HEK293 (cell line): ENCODE measurements at regions not wholly inside any gene's neighbourhood (a gene's known extent, or its start where the extent isn't known, plus 50 kb on each side); places are given as distances from the start of the nearest gene placed in this dataset.

ENCODE experiments used
- HOXC10 ChIP-seq: sonication (generic); formaldehyde crosslinking; IDR thresholded peaks from 2 replicates; pipeline ENCODE4 v1.8.1; 2023; ENCODE audit warnings: mild to moderate bottlenecking, missing genetic modification reagents
- PRDM1 ChIP-seq: fragments of 450-650 bp; formaldehyde crosslinking; IDR thresholded peaks from 2 replicates; pipeline ENCODE4; 2016; ENCODE audit warnings: missing biosample characterization, missing genetic modification characterization
- REPIN1 ChIP-seq: fragments of 450-650 bp; formaldehyde crosslinking; IDR thresholded peaks from 2 replicates; pipeline ENCODE4 v1.5.1; 2017; ENCODE audit warnings: missing biosample characterization, missing genetic modification characterization, low read depth
- ZBTB1 ChIP-seq: fragments of 450-650 bp; formaldehyde crosslinking; IDR thresholded peaks from 2 replicates; pipeline ENCODE4 v1.5.1; 2016; ENCODE audit warnings: missing biosample characterization, missing genetic modification characterization
- ZNF155 ChIP-seq: fragments of 450-650 bp; formaldehyde crosslinking; IDR thresholded peaks from 2 replicates; pipeline ENCODE4 v1.5.1; 2016; ENCODE audit warnings: missing biosample characterization, missing genetic modification characterization
- ZNF391 ChIP-seq: fragments of 450-650 bp; formaldehyde crosslinking; IDR thresholded peaks from 2 replicates; pipeline ENCODE4 v1.5.1; 2016; ENCODE audit warnings: low read depth, missing biosample characterization, missing genetic modification characterization, borderline replicate concordance
- ZNF521 ChIP-seq: fragments of 450-650 bp; formaldehyde crosslinking; IDR thresholded peaks from 2 replicates; pipeline ENCODE4 v1.5.1; 2017; ENCODE audit warnings: missing biosample characterization, mild to moderate bottlenecking, missing genetic modification characterization
- ZNF664 ChIP-seq: fragments of 450-650 bp; formaldehyde crosslinking; IDR thresholded peaks from 2 replicates; pipeline ENCODE4 v1.5.1; 2016; ENCODE audit warnings: missing biosample characterization, missing genetic modification characterization
- TF ChIP-seq, protein P1 (sequence below): fragments of 450-650 bp; formaldehyde crosslinking; IDR thresholded peaks from 2 replicates; pipeline ENCODE4 v1.5.0; 2017; ENCODE audit warnings: missing biosample characterization, missing genetic modification characterization, borderline replicate concordance
- TF ChIP-seq, protein P2 (sequence below): fragments of 450-650 bp; formaldehyde crosslinking; IDR thresholded peaks from 2 replicates; pipeline ENCODE4 v1.5.1; 2016; ENCODE audit warnings: missing biosample characterization, missing genetic modification characterization
- TF ChIP-seq, protein P3 (sequence below): fragments of 450-650 bp; formaldehyde crosslinking; IDR thresholded peaks from 2 replicates; pipeline ENCODE4 v1.5.1; 2016; ENCODE audit warnings: missing biosample characterization, missing genetic modification characterization
- TF ChIP-seq, protein P4 (sequence below): fragments of 450-650 bp; formaldehyde crosslinking; IDR thresholded peaks from 2 replicates; pipeline ENCODE4 v1.5.1; 2016; ENCODE audit warnings: missing biosample characterization, missing genetic modification characterization
- TF ChIP-seq, protein P5 (sequence below): fragments of 450-650 bp; formaldehyde crosslinking; IDR thresholded peaks from 2 replicates; pipeline ENCODE4 v1.5.1; 2016; ENCODE audit warnings: missing biosample characterization, missing genetic modification characterization, low read depth
- TF ChIP-seq, protein P6 (sequence below): sonication (generic); formaldehyde crosslinking; IDR thresholded peaks from 2 replicates; pipeline ENCODE4 v1.8.1; 2022; ENCODE audit warnings: mild to moderate bottlenecking, moderate library complexity, missing genetic modification reagents

DNA sequence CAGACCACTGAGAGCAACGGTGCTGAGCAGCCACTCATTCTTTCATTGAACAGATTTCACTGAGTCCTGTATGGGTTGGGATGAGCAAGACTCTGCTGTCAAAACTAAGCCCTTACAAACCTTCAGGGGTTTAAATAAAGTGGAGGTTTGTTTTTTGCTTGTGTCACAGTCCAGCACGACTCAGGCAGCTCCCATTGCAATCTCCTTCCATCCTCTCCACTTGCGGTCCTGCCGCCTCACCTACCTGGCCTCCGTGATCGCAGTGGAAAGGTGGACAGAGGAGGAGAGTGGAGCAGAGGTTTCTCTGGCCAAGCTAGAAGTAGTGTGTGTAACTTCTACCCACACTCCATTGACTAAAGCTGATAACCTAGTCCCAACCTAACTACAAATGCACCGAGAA lies 332.2 kb downstream of the ZNF516 start:
- TF ChIP-seq, protein P1, sequence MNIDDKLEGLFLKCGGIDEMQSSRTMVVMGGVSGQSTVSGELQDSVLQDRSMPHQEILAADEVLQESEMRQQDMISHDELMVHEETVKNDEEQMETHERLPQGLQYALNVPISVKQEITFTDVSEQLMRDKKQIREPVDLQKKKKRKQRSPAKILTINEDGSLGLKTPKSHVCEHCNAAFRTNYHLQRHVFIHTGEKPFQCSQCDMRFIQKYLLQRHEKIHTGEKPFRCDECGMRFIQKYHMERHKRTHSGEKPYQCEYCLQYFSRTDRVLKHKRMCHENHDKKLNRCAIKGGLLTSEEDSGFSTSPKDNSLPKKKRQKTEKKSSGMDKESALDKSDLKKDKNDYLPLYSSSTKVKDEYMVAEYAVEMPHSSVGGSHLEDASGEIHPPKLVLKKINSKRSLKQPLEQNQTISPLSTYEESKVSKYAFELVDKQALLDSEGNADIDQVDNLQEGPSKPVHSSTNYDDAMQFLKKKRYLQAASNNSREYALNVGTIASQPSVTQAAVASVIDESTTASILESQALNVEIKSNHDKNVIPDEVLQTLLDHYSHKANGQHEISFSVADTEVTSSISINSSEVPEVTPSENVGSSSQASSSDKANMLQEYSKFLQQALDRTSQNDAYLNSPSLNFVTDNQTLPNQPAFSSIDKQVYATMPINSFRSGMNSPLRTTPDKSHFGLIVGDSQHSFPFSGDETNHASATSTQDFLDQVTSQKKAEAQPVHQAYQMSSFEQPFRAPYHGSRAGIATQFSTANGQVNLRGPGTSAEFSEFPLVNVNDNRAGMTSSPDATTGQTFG (tag by site-specific recombination): no peak
- TF ChIP-seq, protein P2, sequence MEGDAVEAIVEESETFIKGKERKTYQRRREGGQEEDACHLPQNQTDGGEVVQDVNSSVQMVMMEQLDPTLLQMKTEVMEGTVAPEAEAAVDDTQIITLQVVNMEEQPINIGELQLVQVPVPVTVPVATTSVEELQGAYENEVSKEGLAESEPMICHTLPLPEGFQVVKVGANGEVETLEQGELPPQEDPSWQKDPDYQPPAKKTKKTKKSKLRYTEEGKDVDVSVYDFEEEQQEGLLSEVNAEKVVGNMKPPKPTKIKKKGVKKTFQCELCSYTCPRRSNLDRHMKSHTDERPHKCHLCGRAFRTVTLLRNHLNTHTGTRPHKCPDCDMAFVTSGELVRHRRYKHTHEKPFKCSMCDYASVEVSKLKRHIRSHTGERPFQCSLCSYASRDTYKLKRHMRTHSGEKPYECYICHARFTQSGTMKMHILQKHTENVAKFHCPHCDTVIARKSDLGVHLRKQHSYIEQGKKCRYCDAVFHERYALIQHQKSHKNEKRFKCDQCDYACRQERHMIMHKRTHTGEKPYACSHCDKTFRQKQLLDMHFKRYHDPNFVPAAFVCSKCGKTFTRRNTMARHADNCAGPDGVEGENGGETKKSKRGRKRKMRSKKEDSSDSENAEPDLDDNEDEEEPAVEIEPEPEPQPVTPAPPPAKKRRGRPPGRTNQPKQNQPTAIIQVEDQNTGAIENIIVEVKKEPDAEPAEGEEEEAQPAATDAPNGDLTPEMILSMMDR (tag by site-specific recombination): no peak
- no peak for TF ChIP-seq HOXC10 (CRISPR knock-in tag)
- TF ChIP-seq, protein P3, sequence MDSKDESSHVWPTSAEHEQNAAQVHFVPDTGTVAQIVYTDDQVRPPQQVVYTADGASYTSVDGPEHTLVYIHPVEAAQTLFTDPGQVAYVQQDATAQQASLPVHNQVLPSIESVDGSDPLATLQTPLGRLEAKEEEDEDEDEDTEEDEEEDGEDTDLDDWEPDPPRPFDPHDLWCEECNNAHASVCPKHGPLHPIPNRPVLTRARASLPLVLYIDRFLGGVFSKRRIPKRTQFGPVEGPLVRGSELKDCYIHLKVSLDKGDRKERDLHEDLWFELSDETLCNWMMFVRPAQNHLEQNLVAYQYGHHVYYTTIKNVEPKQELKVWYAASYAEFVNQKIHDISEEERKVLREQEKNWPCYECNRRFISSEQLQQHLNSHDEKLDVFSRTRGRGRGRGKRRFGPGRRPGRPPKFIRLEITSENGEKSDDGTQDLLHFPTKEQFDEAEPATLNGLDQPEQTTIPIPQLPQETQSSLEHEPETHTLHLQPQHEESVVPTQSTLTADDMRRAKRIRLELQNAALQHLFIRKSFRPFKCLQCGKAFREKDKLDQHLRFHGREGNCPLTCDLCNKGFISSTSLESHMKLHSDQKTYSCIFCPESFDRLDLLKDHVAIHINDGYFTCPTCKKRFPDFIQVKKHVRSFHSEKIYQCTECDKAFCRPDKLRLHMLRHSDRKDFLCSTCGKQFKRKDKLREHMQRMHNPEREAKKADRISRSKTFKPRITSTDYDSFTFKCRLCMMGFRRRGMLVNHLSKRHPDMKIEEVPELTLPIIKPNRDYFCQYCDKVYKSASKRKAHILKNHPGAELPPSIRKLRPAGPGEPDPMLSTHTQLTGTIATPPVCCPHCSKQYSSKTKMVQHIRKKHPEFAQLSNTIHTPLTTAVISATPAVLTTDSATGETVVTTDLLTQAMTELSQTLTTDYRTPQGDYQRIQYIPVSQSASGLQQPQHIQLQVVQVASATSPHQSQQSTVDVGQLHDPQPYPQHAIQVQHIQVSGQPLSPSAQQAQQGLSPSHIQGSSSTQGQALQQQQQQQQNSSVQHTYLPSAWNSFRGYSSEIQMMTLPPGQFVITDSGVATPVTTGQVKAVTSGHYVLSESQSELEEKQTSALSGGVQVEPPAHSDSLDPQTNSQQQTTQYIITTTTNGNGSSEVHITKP: no peak
- TF ChIP-seq ZNF155: no peak
- TF ChIP-seq PRDM1 (tag by site-specific recombination): no peak
- TF ChIP-seq, protein P4, sequence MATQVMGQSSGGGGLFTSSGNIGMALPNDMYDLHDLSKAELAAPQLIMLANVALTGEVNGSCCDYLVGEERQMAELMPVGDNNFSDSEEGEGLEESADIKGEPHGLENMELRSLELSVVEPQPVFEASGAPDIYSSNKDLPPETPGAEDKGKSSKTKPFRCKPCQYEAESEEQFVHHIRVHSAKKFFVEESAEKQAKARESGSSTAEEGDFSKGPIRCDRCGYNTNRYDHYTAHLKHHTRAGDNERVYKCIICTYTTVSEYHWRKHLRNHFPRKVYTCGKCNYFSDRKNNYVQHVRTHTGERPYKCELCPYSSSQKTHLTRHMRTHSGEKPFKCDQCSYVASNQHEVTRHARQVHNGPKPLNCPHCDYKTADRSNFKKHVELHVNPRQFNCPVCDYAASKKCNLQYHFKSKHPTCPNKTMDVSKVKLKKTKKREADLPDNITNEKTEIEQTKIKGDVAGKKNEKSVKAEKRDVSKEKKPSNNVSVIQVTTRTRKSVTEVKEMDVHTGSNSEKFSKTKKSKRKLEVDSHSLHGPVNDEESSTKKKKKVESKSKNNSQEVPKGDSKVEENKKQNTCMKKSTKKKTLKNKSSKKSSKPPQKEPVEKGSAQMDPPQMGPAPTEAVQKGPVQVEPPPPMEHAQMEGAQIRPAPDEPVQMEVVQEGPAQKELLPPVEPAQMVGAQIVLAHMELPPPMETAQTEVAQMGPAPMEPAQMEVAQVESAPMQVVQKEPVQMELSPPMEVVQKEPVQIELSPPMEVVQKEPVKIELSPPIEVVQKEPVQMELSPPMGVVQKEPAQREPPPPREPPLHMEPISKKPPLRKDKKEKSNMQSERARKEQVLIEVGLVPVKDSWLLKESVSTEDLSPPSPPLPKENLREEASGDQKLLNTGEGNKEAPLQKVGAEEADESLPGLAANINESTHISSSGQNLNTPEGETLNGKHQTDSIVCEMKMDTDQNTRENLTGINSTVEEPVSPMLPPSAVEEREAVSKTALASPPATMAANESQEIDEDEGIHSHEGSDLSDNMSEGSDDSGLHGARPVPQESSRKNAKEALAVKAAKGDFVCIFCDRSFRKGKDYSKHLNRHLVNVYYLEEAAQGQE (tag by site-specific recombination): no peak
- no peak for TF ChIP-seq ZNF664 (tag by site-specific recombination)
- TF ChIP-seq REPIN1: no peak
- TF ChIP-seq ZNF521 (tag by site-specific recombination): no peak
- TF ChIP-seq, protein P5, sequence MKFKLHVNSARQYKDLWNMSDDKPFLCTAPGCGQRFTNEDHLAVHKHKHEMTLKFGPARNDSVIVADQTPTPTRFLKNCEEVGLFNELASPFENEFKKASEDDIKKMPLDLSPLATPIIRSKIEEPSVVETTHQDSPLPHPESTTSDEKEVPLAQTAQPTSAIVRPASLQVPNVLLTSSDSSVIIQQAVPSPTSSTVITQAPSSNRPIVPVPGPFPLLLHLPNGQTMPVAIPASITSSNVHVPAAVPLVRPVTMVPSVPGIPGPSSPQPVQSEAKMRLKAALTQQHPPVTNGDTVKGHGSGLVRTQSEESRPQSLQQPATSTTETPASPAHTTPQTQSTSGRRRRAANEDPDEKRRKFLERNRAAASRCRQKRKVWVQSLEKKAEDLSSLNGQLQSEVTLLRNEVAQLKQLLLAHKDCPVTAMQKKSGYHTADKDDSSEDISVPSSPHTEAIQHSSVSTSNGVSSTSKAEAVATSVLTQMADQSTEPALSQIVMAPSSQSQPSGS (tag by site-specific recombination): no peak
- no peak for TF ChIP-seq ZNF391 (tag by site-specific recombination)
- no peak for TF ChIP-seq ZBTB1 (tag by site-specific recombination)
- TF ChIP-seq, protein P6, sequence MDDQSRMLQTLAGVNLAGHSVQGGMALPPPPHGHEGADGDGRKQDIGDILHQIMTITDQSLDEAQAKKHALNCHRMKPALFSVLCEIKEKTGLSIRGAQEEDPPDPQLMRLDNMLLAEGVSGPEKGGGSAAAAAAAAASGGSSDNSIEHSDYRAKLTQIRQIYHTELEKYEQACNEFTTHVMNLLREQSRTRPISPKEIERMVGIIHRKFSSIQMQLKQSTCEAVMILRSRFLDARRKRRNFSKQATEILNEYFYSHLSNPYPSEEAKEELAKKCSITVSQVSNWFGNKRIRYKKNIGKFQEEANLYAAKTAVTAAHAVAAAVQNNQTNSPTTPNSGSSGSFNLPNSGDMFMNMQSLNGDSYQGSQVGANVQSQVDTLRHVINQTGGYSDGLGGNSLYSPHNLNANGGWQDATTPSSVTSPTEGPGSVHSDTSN (CRISPR knock-in tag): no peak
